ENCODE measurements at regions not wholly inside any gene's neighbourhood (a gene's known extent, or its start where the extent isn't known, plus 50 kb on each side); places are given as distances from the start of the nearest gene placed in this dataset.

- DNase-seq (no peak), ATAC-seq (ENCODE audit: poor library complexity) (no peak)
- intact Hi-C loops (cut with DNase I): no loop called here
These were observed 2414.2 kb downstream of the PCDH7 start for GRCh38 chr4:33134366-33134765.

GRCh38 chr4:33149658-33150524 lies 2429.7 kb downstream of the PCDH7 start:
- DNase-seq: no peak
- intact Hi-C loops (cut with DNase I): no loop called here
- no peak for ATAC-seq (ENCODE audit: poor library complexity)

DNA sequence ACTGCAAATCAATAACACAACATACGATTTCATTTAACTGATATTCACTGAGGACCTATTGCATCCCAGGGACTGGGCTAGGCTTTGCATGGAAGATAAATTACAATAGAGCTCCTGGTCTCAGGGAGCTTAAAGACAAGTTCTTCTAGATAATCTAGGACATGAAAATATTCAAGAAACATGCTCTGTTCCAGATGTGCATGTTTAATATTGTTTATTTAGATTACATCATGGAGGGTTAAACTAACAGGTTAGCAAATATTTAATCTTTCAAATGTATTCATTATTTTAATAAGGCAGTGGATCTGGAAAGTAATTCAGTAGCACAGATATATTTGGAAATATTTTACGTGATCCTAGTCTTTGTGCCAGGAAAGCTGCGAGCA lies 2430.3 kb downstream of the PCDH7 start:
- DNase-seq: no peak
- ATAC-seq (ENCODE audit: poor library complexity): no peak
- intact Hi-C loops (cut with DNase I): no loop called here

- intact Hi-C loops (cut with DNase I): no loop called here
- DNase-seq (no peak), ATAC-seq (ENCODE audit: poor library complexity) (no peak)
These were observed 2440.0 kb downstream of the PCDH7 start for GRCh38 chr4:33160126-33160525.

DNA sequence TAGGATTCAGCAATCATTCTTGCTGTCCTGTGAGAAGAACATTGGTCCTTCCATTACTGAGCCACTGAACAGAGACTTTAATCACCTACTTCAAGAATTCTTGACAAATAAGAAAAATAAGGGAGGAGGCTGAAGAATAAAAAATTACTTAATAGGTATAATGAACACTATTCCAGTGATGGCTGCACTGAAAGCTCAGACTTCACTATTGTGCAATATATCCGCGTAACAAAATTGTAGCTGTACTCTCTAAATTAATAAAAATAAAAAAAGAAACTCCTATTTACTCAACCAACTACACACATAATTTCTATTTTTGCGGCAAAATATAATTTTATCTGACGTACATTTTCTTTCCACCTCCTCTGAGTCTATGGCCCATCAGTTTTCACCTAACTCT lies 2441.0 kb downstream of the PCDH7 start:
- ATAC-seq (ENCODE audit: poor library complexity) (no peak), DNase-seq (no peak)
- intact Hi-C loops (cut with DNase I): no loop called here

DNA sequence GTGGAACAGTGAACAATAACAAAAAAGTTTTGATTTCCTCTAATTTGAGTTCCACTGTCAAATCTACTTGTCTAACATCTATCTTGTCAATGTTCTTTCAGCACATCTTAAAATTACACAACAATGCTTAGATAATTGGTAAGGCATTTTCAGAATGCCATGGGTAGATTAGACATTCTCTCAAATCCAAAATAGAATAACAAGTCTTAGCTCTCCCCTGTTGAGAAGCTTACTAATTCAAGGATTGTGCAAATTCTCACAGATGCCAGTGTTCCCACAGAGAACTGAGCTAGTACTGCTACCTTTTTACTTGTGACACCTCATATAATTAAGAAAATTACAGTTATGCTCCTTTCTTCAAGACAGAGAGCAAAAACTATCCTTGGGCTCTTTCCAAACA lies 2442.0 kb downstream of the PCDH7 start:
- no peak for DNase-seq
- intact Hi-C loops (cut with DNase I): no loop called here
- no peak for ATAC-seq (ENCODE audit: poor library complexity)

DNA sequence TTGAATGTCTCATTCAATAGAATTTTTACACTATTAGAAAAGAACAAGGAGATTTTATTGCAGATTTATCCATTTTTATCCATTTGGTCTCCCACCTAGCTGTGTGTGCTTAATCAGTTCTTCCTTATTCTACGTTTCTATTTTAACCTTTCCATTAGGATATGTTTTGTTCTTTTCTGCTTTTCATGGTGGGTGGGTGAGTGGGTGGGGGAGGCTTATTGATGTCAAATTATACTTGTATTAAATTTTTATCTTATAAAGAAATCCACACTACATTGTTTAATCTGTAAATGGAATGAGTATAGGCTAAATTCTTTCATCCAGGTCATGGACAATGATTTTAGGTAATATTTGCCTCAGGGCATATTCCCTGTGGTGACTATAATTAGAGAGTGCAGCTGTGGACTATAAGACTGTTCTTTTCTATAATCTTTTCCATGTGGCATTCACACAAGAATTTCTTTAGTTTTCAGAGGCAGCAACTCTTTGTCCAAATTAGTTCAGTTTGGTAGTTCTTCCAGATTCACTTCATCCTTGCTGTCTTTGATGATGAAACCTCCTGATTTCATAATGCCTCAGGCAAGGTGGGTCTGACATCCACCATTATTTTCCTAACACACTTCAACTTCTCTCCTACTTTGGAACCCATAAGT lies 2451.8 kb downstream of the PCDH7 start:
- intact Hi-C loops (cut with DNase I): no loop called here
- ATAC-seq (ENCODE audit: poor library complexity) (no peak), DNase-seq (no peak)

DNA sequence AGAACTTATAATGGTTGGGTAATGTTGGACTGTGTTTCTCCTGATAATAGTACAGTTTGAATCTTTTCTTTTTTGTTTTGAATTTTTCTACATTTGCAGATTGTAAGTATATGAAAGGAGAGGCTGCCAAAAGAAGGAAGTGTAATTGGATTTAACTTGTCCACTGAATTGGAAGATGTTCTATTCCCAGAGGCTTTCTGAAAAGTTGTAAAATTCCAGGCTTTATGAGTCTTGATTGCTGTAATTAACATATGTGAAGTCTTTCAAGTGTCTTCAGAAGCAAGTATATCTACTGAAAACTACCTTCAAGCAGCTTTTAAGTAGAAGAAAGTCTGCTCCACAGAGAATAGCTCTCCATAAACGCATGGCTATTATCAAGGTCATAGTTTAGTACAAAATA lies 2456.4 kb downstream of the PCDH7 start:
- no peak for ATAC-seq (ENCODE audit: poor library complexity)
- DNase-seq: no peak
- intact Hi-C loops (cut with DNase I): no loop called here

- DNase-seq (no peak), ATAC-seq (ENCODE audit: poor library complexity) (no peak)
- intact Hi-C loops (cut with DNase I): no loop called here
These were observed 2464.6 kb downstream of the PCDH7 start for GRCh38 chr4:33184657-33185290.

GRCh38 chr4:33187035-33187434 lies 2466.9 kb downstream of the PCDH7 start:
- ATAC-seq (ENCODE audit: poor library complexity) (no peak), DNase-seq (no peak)
- intact Hi-C loops (cut with DNase I): no loop called here

- DNase-seq: no peak
- ATAC-seq (ENCODE audit: poor library complexity): no peak
- intact Hi-C loops (cut with DNase I): no loop called here
These were observed 2468.6 kb downstream of the PCDH7 start for GRCh38 chr4:33188733-33189132.

DNA sequence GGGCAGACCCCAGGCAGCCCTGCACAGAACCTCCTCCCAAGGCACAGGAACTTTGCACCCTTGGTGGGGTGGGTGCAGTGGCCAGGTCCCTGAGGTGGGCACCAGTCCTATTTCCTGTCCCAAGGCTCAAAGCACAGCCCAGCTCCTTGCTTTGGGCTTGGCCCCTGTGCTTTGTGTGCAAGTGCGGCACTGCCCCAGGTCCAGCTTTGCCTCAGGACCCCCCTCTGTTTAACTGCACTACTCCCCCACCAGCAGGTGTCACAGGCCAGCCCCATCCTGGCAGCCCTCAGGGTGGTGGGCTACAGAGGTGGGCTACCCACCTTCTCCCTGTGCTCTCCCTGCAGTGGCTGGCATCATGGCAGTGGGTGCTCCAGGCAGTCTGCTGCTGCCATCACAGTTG lies 2469.0 kb downstream of the PCDH7 start:
- DNase-seq: no peak
- intact Hi-C loops (cut with DNase I): no loop called here
- no peak for ATAC-seq (ENCODE audit: poor library complexity)

DNA sequence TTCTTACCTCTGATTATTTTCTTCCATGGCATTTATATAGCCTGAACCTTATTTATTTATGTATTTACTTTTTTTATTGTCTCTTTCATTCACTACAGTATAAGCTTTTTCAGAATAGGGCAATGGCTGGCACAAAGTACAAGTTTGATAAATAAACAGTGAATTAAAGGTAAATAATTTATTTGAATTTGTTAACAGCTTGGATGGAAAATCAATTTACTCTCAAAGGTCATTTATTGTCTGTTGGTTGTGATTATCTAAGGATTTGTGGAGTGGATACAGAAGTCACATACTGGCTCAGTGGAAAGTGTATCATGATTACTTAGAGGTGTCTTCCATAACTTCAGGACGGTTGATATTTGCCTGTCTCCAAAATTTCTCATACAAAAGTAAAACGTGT lies 2472.9 kb downstream of the PCDH7 start:
- intact Hi-C loops (cut with DNase I): no loop called here
- DNase-seq (no peak), ATAC-seq (ENCODE audit: poor library complexity) (no peak)

GRCh38 chr4:33200377-33200776 lies 2480.2 kb downstream of the PCDH7 start:
- intact Hi-C loops (cut with DNase I): no loop called here
- ATAC-seq (ENCODE audit: poor library complexity): no peak
- no peak for DNase-seq

DNA sequence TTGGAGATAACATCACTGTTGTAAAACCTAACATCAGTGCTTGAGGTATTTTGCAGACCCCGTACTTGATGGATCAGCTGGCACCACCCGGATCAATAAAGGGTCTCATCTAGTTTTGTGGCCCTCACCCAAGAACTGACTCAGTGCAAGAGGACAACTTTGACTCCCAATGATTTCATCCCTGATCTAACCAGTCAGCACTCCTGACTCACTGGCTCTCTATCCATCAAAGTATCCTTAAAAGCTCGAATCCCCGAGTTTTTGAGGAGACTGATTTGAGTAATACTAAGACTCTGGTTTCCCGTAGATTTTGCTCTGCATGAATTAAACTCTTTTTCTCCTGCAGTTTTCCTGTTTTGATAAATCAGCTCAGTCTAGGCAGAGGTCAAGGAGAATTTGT lies 2498.1 kb downstream of the PCDH7 start:
- intact Hi-C loops (cut with DNase I): no loop called here
- no peak for ATAC-seq (ENCODE audit: poor library complexity)
- DNase-seq: no peak

GRCh38 chr4:33226133-33226532 lies 2506.0 kb downstream of the PCDH7 start:
- DNase-seq: no peak
- intact Hi-C loops (cut with DNase I): no loop called here
- ATAC-seq (ENCODE audit: poor library complexity): no peak

DNA sequence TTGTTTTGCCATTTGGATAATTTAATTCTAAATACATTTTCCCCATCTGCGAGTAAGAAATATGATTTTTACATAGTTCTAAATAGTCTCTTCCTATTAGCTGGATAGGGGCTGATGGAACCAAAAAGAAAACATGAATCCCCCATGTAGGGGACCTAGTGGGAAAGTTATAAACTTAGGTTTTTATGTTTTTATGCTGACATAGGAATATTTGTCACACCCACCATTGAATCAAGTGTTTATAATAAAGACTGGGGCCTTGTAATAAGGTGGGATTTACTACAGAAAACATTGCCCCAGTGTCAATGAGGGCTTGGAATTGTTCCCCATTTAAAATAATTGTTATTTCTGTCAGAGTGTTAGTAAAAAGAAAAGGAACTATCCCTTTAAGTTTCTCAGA lies 2506.6 kb downstream of the PCDH7 start:
- intact Hi-C loops (cut with DNase I): no loop called here
- ATAC-seq (ENCODE audit: poor library complexity): no peak
- no peak for DNase-seq

DNA sequence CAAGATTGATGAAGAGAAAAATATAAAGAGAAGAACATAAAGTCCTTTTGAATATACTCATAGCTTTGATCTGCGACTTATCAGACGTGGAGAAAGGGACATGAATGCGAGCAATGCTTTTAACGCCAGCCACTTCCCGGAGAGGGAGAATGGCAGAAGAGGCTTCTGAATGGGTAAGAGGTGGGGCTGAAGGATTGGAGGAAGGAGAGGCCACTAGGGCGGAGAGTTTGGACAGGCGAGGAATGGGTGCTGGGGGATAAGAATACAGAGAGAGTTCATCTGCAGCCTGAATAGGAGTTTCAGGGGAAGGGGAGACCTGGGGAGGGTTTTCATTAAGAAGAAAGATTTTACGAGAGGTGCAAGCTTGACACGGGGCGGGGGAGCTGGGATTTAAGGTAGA lies 2534.9 kb downstream of the PCDH7 start:
- ATAC-seq (ENCODE audit: poor library complexity) (no peak), DNase-seq (no peak)
- intact Hi-C loops (cut with DNase I): no loop called here

- no peak for DNase-seq
- ATAC-seq (ENCODE audit: poor library complexity): no peak
- intact Hi-C loops (cut with DNase I): no loop called here
These were observed 2535.3 kb downstream of the PCDH7 start for GRCh38 chr4:33255507-33255906.

- DNase-seq (no peak), ATAC-seq (ENCODE audit: poor library complexity) (no peak)
- intact Hi-C loops (cut with DNase I): no loop called here
These were observed 2542.7 kb downstream of the PCDH7 start for GRCh38 chr4:33262824-33263223.
